Nephron (organoid): ENCODE measurements at regions not wholly inside any gene's neighbourhood (a gene's known extent, or its start where the extent isn't known, plus 50 kb on each side); places are given as distances from the start of the nearest gene placed in this dataset.
"Not testable (repeated sequence)": the region's sequence is repeated elsewhere in the genome, so short reads cannot be mapped to it uniquely, and the experiment has no call there.

Experiments
- H3K27ac Mint-ChIP-seq, 3 experiments: 2 replicates each; pipeline ENCODE4 v1.8.0; 2020; ENCODE audit warnings: mixed read lengths in 3 of 3, mild to moderate bottlenecking in 2 of 3, moderate library complexity in 1 of 3
- H3K27me3 Mint-ChIP-seq: 2 replicates; pipeline ENCODE4 v1.8.0; 2021; ENCODE audit warnings: low read depth, mild to moderate bottlenecking, moderate library complexity, mixed read lengths
- H3K36me3 Mint-ChIP-seq: 2 replicates; pipeline ENCODE4 v1.8.0; 2020; ENCODE audit warnings: low read depth, mixed read lengths
- H3K4me1 Mint-ChIP-seq: 2 replicates; pipeline ENCODE4 v1.8.0; 2020; ENCODE audit warnings: mixed read lengths
- H3K4me3 Mint-ChIP-seq, 3 experiments: 2 replicates each; pipeline ENCODE4 v1.8.0; 2020; ENCODE audit warnings: mild to moderate bottlenecking in 3 of 3, mixed read lengths in 3 of 3, moderate library complexity in 2 of 3
- H3K9me3 Mint-ChIP-seq: 2 replicates; pipeline ENCODE4 v1.8.0; 2020; ENCODE audit warnings: mixed read lengths
- TF ChIP-seq, protein P1 (sequence below), 3 experiments: fragments of 200-600 bp; sonication (generic); IDR thresholded peaks; one replicate each; pipeline ENCODE4 v1.5.0; 2021; ENCODE audit warnings: antibody characterized with exemption in 3 of 3; ENCODE audit not compliant: unreplicated experiment in 3 of 3

GRCh38 chr13:65936249-65936648, 1293.9 kb downstream of the PCDH9 start:
- TF ChIP-seq, protein P1, sequence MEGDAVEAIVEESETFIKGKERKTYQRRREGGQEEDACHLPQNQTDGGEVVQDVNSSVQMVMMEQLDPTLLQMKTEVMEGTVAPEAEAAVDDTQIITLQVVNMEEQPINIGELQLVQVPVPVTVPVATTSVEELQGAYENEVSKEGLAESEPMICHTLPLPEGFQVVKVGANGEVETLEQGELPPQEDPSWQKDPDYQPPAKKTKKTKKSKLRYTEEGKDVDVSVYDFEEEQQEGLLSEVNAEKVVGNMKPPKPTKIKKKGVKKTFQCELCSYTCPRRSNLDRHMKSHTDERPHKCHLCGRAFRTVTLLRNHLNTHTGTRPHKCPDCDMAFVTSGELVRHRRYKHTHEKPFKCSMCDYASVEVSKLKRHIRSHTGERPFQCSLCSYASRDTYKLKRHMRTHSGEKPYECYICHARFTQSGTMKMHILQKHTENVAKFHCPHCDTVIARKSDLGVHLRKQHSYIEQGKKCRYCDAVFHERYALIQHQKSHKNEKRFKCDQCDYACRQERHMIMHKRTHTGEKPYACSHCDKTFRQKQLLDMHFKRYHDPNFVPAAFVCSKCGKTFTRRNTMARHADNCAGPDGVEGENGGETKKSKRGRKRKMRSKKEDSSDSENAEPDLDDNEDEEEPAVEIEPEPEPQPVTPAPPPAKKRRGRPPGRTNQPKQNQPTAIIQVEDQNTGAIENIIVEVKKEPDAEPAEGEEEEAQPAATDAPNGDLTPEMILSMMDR (IDR thresholded peaks at IDR 0.05; ENCODE audit: unreplicated experiment in 3 of 3) = no peak
- H3K9me3 Mint-ChIP-seq = no peaks in the 10 kb centered on the region
- H3K27me3 Mint-ChIP-seq = peaks cover 5% of the 10 kb centered on the region
- H3K27ac Mint-ChIP-seq = no peak overlapping the region
- no peaks in the 10 kb centered on the region for H3K36me3 Mint-ChIP-seq
- peaks cover 5% of the 10 kb centered on the region for H3K4me1 Mint-ChIP-seq
- H3K4me3 Mint-ChIP-seq = no peak overlapping the region

- Mint-ChIP-seq H3K4me3 (no peak overlapping the region), H3K9me3 (no peaks in the 10 kb centered on the region), H3K27ac (no peak overlapping the region), H3K36me3 (no peaks in the 10 kb centered on the region), H3K4me1 (peaks cover 5% of the 10 kb centered on the region), H3K27me3 (peaks cover 5% of the 10 kb centered on the region)
- TF ChIP-seq, protein P1 (IDR thresholded peaks at IDR 0.05; ENCODE audit: unreplicated experiment in 3 of 3) = no peak
Measured at GRCh38 chr13:65932587-65933239, 1297.4 kb downstream of the PCDH9 start.

GRCh38 chr13:65932013-65932412, 1298.1 kb downstream of the PCDH9 start:
- H3K4me3 Mint-ChIP-seq = no peak overlapping the region
- peaks cover 2% of the 10 kb centered on the region for H3K4me1 Mint-ChIP-seq
- TF ChIP-seq, protein P1 (IDR thresholded peaks at IDR 0.05; ENCODE audit: unreplicated experiment in 3 of 3) = no peak
- H3K9me3 Mint-ChIP-seq = no peaks in the 10 kb centered on the region
- H3K27me3 Mint-ChIP-seq = peaks cover 7% of the 10 kb centered on the region
- H3K36me3 Mint-ChIP-seq = no peaks in the 10 kb centered on the region
- H3K27ac Mint-ChIP-seq = no peak overlapping the region

DNA sequence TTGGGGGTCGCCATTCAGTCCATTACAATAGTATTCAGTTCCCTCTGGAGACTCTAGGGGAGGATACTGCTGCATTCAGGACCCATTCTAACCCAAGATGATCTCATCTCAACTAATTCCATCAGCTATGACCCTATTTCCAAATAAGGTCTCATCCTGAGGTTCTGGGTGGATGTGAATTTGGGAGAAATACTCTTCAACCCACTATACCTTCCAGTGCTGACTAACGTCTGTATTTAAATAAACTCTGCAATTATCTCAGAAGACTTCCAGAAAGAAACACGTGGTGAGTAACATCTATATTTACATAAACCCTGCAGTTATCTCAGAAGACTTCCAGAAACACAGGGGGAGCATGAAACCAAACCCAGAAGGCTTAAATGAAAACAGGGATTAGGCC, 1300.7 kb downstream of the PCDH9 start:
- TF ChIP-seq, protein P1 (IDR thresholded peaks at IDR 0.05; ENCODE audit: unreplicated experiment in 3 of 3) = no peak
- Mint-ChIP-seq H3K36me3 (no peaks in the 10 kb centered on the region), H3K4me1 (no peaks in the 10 kb centered on the region), H3K4me3 (no peak overlapping the region), H3K9me3 (no peaks in the 10 kb centered on the region), H3K27ac (no peak overlapping the region), H3K27me3 (peaks cover 5% of the 10 kb centered on the region)

DNA sequence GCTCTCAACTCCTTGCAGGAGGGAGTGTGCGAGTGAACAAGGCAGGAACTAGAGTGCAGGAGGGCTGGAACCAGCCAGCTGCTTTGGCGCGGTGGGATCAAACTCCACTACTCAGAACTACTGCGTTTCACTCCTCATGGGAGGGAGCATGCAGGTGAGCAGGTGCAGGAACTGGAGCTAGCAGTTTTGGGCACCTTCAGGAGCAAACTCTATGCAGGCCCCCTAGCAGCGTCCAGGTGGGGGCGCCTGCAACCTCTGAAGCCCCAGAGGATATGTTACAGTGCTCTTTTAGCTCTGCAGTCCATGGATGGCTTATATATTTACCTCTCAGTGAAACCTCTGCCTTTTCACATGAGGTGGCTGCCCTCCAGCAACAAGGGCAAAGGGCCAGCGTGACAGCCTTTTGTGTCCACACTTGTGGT, 1303.4 kb downstream of the PCDH9 start:
- Mint-ChIP-seq H3K4me3 (no peak overlapping the region), H3K4me1 (no peaks in the 10 kb centered on the region), H3K27me3 (peaks cover 5% of the 10 kb centered on the region), H3K27ac (peak overlapping the region in 2 of 3 experiments; percentile 53 to 62), H3K36me3 (no peaks in the 10 kb centered on the region), H3K9me3 (no peaks in the 10 kb centered on the region)
- TF ChIP-seq, protein P1 (IDR thresholded peaks at IDR 0.05; ENCODE audit: unreplicated experiment in 3 of 3) = peak in 2 of 3 experiments; percentile 17 to 33

DNA sequence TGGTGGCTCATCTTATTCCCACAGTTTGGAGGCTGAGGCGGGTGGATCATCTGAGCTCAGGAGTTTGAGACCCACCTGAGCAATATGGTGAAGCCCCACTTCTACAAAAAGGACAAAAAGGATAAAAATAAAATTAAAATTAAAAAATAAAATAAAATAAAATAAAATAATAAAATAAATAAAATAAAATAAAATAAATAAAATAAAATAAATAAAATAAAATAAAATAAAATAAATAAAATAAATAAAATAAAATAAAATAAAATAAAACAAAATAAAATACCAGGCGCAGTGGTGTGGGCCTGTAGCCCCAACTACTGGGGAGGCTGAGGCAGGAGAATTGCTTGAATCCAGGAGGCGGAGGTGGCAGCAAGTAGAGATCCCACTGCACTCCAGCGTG, 1307.3 kb downstream of the PCDH9 start:
- not testable (repeated sequence) for H3K27me3 Mint-ChIP-seq, H3K4me1 Mint-ChIP-seq, H3K4me3 Mint-ChIP-seq, H3K9me3 Mint-ChIP-seq, H3K27ac Mint-ChIP-seq, H3K36me3 Mint-ChIP-seq
